NCI-H526 (cell line): ENCODE measurements at regions not wholly inside any gene's neighbourhood (a gene's known extent, or its start where the extent isn't known, plus 50 kb on each side); places are given as distances from the start of the nearest gene placed in this dataset.

Experiments
- DNase-seq, 2 experiments: peaks; one replicate each; lab custom pipeline; 2025; lab: John Stamatoyannopoulos, UW

- no peak for DNase-seq
These were observed 243.8 kb downstream of the MATN1 start for GRCh38 chr1:30479575-30479974.

DNA sequence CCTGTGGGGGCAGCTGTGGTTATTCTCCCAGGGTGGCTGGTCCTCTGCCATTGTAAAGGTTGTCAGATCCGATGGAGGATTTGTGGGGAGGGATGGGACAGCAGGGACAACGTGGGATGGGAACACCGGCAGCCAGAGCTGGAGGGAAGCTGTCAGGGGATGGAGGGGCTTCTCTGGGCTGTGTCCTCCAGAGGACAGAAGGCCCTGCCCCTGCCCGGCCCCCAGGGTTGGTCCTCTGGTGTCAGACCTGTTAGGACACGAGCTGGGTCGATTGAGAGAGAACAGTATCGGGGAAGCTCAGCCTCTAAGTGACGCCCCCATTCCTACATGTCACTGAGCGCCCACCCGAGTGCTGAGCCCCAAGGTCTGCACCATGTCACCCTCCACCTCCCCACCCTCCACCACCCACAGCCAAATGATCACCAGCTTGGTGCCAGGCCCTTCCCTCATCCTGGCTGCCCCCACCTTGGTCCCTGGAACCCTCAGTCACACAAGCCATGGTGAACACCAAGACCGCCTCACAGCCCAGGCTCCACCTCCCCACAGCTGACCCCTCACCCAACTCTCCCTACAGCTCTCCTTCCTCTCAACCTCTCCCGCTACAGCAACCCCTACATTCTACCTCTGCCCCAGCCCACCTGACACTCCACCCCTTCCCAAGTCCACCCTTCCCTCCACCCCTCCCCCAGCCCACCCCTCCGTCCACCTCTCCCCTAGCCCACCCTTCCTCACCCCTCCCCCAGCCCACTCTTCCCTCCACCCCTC, 244.4 kb downstream of the MATN1 start:
- no peak for DNase-seq

DNA sequence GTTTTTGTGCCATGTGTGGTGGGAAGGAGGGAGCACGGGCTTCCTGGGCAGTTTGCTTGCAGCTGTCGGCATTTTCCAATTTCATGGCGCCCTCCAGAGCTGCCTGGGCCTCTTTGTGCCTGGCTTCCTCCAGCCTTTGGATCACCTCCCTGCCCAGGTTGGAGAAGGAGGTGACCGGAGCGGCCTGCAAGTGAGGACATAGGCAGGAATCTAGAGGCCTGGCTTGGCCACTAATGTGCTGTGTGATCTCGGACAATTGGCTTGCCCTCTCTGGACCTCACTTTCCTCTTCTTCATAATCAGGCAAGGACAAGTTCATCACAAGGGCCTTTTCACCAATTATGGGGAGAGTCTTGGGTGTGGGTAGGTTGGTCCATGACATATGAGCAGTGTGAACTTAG, 245.1 kb downstream of the MATN1 start:
- no peak for DNase-seq

DNA sequence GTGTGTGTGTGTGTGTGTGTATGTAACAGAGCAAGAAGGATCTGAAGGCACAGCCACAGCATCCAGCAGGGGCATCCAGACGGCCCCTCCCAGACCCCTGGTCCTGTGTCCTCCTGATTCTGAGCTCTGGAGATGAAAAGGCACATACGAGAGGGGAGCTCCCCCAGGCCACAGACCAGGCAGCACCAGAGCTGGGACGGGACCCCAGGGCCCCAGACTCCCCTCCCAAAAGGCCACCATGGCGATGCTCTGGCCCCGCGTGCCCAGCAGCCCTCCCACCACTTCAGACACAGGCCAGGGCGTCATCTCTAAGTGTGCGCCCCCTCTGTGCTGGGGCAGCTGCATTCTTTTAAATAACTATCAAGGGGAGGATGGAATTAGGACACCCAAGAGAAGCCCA, 245.8 kb downstream of the MATN1 start:
- no peak for DNase-seq

DNA sequence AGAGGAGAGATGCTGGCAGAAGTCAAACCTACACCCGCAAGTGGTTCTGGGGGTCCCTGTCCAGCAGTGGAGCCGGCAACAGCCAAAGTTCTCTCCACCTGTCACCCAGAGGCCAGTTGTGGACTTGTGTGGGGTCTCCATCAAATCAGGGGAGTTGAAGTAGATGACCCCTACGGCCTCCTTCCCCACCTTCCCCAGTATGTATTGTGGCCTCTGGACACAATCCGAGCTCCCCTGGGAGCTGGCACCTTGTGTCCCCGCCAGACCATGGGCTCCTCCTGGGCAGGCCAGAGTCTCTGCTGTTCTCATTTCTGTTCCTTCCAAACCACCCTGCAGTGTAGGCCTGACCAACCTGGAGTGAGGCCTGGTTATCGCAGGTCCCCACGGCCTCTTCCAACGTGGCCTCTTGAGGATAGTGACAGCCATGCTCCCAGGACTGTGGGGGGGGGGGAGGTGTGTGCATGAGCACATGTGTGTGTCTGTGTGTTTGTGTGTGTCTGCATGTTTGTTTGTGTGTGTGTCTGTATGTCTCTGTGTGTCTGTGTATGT, 246.4 kb downstream of the MATN1 start:
- no peak for DNase-seq

- DNase-seq, result no peak
These were observed 246.9 kb downstream of the MATN1 start for GRCh38 chr1:30476476-30476875.

DNA sequence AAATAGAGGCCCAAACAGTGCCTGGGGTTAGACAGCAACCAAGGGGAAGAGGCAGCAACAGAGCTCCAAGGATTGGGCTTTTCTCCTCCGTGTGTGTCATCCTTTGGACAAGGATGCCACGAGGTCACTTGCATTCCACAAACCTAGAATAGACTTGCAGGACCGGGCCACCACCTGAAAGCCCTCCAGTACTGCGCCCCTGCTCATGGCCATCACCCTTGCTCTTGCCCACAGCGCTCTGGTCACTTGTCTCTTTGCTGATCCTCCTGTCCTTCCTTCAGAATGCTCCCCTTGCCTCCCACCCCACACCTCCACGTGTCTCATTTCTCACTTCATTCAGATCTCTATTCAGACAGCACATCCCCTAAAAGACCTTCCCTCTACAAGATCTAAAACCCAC, 247.4 kb downstream of the MATN1 start:
- DNase-seq, result no peak

DNA sequence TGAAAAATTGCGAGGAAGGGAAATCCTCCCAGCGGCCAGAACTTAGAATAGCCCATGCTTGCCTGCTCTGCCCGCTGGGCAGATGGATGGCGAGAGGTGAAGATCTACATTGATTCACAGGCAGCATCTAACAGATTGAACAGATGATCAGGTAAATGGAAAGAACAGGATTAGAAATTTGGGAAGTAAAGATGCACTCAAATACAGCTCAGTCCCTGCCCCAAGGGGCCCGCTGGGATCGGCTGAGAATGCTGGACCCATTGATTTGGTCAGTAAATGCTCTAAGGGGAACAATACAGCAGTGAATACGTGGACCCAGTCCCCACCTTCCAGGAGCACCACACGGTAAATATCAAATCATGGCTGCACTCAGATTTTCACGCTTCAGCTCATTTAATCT, 248.2 kb downstream of the MATN1 start:
- no peak for DNase-seq

- no peak for DNase-seq
These were observed 248.6 kb downstream of the MATN1 start for GRCh38 chr1:30474818-30475200.

DNA sequence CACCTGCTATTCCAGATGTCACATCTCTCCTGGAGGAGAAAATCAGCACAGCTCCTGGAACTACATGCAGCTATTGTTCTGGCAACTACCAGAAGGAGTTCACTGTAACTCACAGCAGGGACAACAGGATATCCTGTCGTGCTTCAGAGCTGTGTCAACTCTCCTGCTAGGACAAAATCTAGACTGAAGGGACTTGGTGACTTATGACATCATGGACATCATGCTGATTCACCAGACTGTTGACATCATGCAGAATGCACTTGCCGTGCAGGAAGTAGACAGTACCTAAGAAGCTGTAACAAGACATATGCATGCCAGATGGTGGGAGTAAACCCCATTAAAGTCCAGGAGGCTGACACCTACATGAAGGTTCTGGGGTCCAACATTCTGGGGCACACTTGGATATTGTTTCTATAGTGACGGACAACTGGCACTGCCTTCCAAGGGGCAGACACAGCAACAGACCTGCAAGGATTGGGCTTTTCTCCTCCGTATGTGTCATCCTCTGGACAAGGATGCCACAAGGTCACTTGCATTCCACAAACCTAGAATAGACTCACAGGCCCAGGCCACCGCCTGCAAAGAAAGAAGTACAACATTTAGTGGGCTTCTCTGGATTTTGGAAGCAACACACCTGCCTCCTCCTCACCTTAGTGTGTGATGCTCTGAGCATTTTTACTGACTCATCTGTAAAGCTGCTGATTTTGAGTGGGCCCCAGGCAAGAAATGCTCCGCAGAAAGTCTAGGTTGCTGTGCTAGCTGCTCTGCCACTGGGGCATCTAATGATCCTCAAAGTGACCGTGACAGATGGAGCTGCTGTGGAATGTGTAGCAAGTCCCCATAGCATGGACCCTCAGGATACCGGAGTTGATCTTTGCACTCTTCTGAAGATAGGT, 249.2 kb downstream of the MATN1 start:
- no peak for DNase-seq

- DNase-seq, result no peak
These were observed 250.9 kb downstream of the MATN1 start for GRCh38 chr1:30472526-30472925.

GRCh38 chr1:30472009-30472408, 251.4 kb downstream of the MATN1 start:
- DNase-seq, result no peak

GRCh38 chr1:30471307-30471706, 252.1 kb downstream of the MATN1 start:
- no peak for DNase-seq

GRCh38 chr1:30469426-30469825, 254.0 kb downstream of the MATN1 start:
- DNase-seq, result no peak

DNA sequence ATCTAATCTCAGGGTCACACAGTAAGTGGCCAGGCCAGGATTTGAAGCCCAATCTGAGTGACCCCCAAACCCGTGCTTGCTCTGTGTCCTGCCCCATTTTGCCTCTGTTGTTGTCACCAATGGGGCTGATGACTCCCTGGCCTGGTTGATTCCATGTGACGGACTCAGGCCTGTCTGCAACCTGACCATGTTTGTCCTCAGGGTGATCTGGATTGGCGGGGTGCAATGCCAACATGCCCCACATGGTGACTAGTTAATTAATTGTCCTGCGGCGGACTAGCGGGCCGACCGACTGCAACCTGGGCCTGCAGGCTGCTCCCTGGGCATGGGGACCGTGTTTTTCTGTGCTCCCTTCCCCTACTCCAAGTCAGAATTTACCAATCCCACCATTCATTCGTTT, 256.3 kb downstream of the MATN1 start:
- no peak for DNase-seq

DNA sequence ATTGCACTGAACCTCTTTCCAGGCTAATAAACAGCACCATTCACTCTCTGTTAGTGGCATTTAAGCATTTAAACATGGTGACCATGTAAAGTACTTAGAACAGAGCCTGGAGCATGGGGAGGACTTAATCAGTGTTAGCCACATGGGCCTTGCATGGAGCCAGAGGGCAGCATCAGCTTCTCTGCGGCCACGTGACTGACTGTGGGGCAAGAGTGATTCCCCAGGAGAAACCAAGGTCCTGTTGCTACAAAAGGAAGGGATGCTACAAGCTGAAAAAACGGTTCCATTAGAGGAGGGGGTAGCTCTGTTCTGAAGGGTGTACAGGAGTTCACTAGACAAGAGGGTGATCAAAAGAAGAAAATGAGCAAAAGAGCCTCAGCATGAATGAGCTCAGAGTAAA, 256.8 kb downstream of the MATN1 start:
- no peak for DNase-seq

- no peak for DNase-seq
These were observed 257.4 kb downstream of the MATN1 start for GRCh38 chr1:30466026-30466425.

DNA sequence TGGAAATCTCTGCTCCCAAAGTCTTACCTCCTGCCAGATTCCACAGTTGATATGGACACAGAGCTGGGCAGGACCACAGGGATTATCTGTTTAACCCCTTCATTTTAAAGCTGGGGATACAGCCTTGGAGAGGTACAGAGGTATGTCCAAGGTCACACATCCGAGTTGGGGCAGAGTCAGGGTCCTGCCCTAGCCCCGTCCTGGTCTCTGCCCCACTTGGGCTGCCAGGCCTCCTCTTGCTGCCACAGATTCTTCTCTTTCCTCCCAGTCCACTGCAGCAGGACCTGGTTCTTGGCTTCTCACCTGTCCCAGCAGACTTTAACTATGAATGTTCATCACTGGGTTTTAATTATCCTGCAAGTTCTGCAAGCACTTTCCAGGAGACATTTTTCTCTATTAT, 258.3 kb downstream of the MATN1 start:
- DNase-seq, result no peak

DNA sequence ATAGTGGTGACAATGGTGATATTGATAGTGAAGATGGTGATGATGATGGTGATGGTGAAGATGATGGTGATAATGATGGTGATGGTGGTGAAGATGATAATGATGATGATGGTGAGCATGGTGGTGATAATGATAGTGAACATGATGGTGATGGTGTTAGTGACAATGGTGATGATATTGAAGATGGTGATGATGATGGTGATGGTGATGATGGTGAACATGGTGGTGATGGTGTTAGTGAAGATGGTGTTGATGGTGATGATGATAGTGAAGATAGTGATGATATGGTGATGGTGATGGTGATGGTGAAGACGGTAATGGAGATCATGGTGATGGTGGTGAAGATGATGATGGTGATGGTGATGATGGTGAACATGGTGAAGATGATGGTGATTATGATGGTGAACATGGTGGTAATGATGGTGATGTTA, 259.2 kb downstream of the MATN1 start:
- no peak for DNase-seq

- no peak for DNase-seq
These were observed 260.5 kb downstream of the MATN1 start for GRCh38 chr1:30462826-30463425.

- no peak for DNase-seq
These were observed 261.2 kb downstream of the MATN1 start for GRCh38 chr1:30462166-30462565.

DNA sequence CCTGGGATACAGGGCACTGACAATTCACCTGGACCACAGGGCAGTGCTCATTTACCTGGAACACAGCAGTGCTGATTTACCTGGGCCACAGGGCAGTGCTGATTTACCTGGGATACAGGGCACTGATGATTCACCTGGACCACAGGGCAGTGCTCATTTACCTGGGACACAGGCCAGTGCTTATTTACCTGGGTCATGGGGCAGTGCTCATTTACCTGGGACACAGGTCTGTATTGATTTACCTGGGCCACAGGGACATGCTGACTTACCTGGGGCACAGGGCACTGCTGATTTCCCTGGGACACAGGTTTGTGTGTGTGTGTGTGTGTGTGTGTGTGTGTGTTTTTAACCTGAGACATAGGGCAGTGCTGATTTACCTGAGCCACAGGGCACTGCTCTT, 261.7 kb downstream of the MATN1 start:
- no peak for DNase-seq

DNA sequence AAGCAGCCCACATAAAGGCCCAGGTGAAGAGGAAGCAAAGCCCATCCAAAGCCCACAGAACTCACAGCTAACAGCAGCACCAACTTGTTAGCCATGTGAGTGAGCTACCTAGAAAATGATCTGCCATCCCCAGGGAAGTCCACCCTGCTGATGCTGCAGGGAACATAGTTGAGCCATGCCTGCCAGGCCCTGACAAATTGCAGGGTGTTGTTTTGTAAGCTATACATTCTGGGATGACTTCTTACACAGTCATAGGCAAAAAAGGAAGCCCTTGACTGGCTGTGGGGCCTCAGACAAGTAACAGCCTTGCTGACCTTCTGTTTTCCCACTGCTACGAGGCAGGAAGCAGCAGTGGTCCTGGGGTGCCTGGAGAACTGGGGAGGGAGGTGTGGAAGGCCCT, 262.7 kb downstream of the MATN1 start:
- DNase-seq, result no peak
